Jurkat, Clone E6-1 (cell line): ENCODE measurements at regions not wholly inside any gene's neighbourhood (a gene's known extent, or its start where the extent isn't known, plus 50 kb on each side); places are given as distances from the start of the nearest gene placed in this dataset.
A peak's percentile ranks its signal among the peaks of the same experiment; 100 is the strongest.

Experiments
- DNase-seq: peaks from one replicate; pipeline ENCODE4 v3.0.0-alpha.2; 2011; ENCODE audit warnings: low read depth, low spot score
- H3K4me3 ChIP-seq: 2 replicates; pipeline ENCODE4 v1.5.1; 2011; ENCODE audit warnings: mild to moderate bottlenecking, low read length, control low read depth, moderate library complexity

GRCh38 chr20:57970116-57970515 lies 258.3 kb downstream of the ANKRD60 start:
- H3K4me3 ChIP-seq = no peak overlapping the region
- no peak for DNase-seq

- DNase-seq = no peak
- no peak overlapping the region for H3K4me3 ChIP-seq
These were observed 258.3 kb upstream of the PMEPA1 start for GRCh38 chr20:57968120-57968519.

- no peak for DNase-seq
- no peak overlapping the region for H3K4me3 ChIP-seq
These were observed 257.5 kb upstream of the PMEPA1 start for GRCh38 chr20:57967364-57967763.

- H3K4me3 ChIP-seq = no peak overlapping the region
- no peak for DNase-seq
These were observed 256.8 kb upstream of the PMEPA1 start for GRCh38 chr20:57966620-57967019.

- DNase-seq = no peak
- no peak overlapping the region for H3K4me3 ChIP-seq
These were observed 255.6 kb upstream of the PMEPA1 start for GRCh38 chr20:57965441-57965840.

- H3K4me3 ChIP-seq = no peak overlapping the region
- DNase-seq = no peak
These were observed 254.4 kb upstream of the PMEPA1 start for GRCh38 chr20:57964011-57964862.

- H3K4me3 ChIP-seq = no peak overlapping the region
- DNase-seq = no peak
These were observed 251.2 kb upstream of the PMEPA1 start for GRCh38 chr20:57960803-57961575.

- DNase-seq = no peak
- H3K4me3 ChIP-seq = no peak overlapping the region
These were observed 249.8 kb upstream of the PMEPA1 start for GRCh38 chr20:57959589-57959988.

- no peak for DNase-seq
- no peak overlapping the region for H3K4me3 ChIP-seq
These were observed 249.2 kb upstream of the PMEPA1 start for GRCh38 chr20:57959018-57959417.

- DNase-seq = peak; percentile 56
- H3K4me3 ChIP-seq = no peak overlapping the region
These were observed 248.2 kb upstream of the PMEPA1 start for GRCh38 chr20:57958050-57958420.

- H3K4me3 ChIP-seq = no peak overlapping the region
- no peak for DNase-seq
These were observed 247.7 kb upstream of the PMEPA1 start for GRCh38 chr20:57957411-57958049.

GRCh38 chr20:57953638-57954037 lies 243.8 kb upstream of the PMEPA1 start:
- DNase-seq = no peak
- no peak overlapping the region for H3K4me3 ChIP-seq

GRCh38 chr20:57952136-57952535 lies 242.3 kb upstream of the PMEPA1 start:
- H3K4me3 ChIP-seq = no peak overlapping the region
- DNase-seq = no peak

- H3K4me3 ChIP-seq = no peak overlapping the region
- no peak for DNase-seq
These were observed 241.7 kb upstream of the PMEPA1 start for GRCh38 chr20:57951549-57951948.

GRCh38 chr20:57950764-57951485 lies 241.1 kb upstream of the PMEPA1 start:
- H3K4me3 ChIP-seq = no peak overlapping the region
- no peak for DNase-seq

- no peak overlapping the region for H3K4me3 ChIP-seq
- no peak for DNase-seq
These were observed 238.6 kb upstream of the PMEPA1 start for GRCh38 chr20:57948180-57948955.

GRCh38 chr20:57947421-57948179 lies 237.8 kb upstream of the PMEPA1 start:
- DNase-seq = no peak

More at GRCh38 chr20:57947421-57948179, 237.8 kb upstream of the PMEPA1 start:
- no peak overlapping the region for H3K4me3 ChIP-seq
